Esophagus squamous epithelium (tissue), 5 donors: ENCODE measurements at regions not wholly inside any gene's neighbourhood (a gene's known extent, or its start where the extent isn't known, plus 50 kb on each side); places are given as distances from the start of the nearest gene placed in this dataset.
"Not testable (repeated sequence)": the region's sequence is repeated elsewhere in the genome, so short reads cannot be mapped to it uniquely, and the experiment has no call there.

Experiments used
- DNase-seq: peaks from one replicate; lab custom pipeline; 2025; lab: John Stamatoyannopoulos, UW
- H3K27ac ChIP-seq, 4 donors: fragments of 200-600 bp; sonication (generic); one replicate each; pipeline ENCODE4 v1.5.1; 2016 to 2019; ENCODE audit warnings: mild to moderate bottlenecking in 1 of 4
- H3K27me3 ChIP-seq, 4 donors: fragments of 200-600 bp; sonication (generic); 1 replicate in 3 of 4; 2 replicates in 1 of 4; pipeline versions ENCODE4 v1.5.1 to v1.6.0; 2017 to 2021; ENCODE audit warnings: antibody characterized with exemption in 1 of 4
- H3K36me3 ChIP-seq, 3 donors: fragments of 200-600 bp; sonication (generic); one replicate each; pipeline ENCODE4 v1.5.1; 2016 to 2019
- H3K4me1 ChIP-seq, 3 donors: fragments of 200-600 bp; sonication (generic); one replicate each; pipeline ENCODE4 v1.5.1; 2017 to 2019
- H3K4me3 ChIP-seq, 4 donors: fragments of 200-600 bp; sonication (generic); 1 replicate in 3 of 4; 2 replicates in 1 of 4; pipeline ENCODE4 v1.5.1; 2016 to 2019; ENCODE audit warnings: mild to moderate bottlenecking in 2 of 4, moderate library complexity in 1 of 4
- H3K9me3 ChIP-seq, 3 donors: fragments of 200-600 bp; sonication (generic); one replicate each; pipeline ENCODE4 v1.5.1; 2016 to 2019
- CTCF ChIP-seq, 6 experiments: fragments of 450-650 bp in 4 of 6; fragments of 200-600 bp in 2 of 6; sonication (generic) in 2 of 6; IDR thresholded peaks; one replicate each; pipeline ENCODE4 v1.5.1; 2016 to 2019; ENCODE audit warnings: antibody characterized with exemption in 6 of 6, mild to moderate bottlenecking in 4 of 6, moderate library complexity in 4 of 6
- POLR2A ChIP-seq, 4 donors: fragments of 450-650 bp; IDR thresholded peaks; one replicate each; pipeline ENCODE4 v1.6.1; 2017; ENCODE audit warnings: antibody characterized with exemption in 4 of 4, mild to moderate bottlenecking in 4 of 4, moderate library complexity in 3 of 4
- WGBS, 2 donors: methylation state at CpG; one replicate each; pipeline ENCODE4 v1.1.5; 2018; 5-methylcytosine and 5-hydroxymethylcytosine counted together
- intact Hi-C: fragments of 100-400 bp; cut with DNase I; formaldehyde crosslinking; loops from one replicate; pipeline ENCODE4 v1.15.0; 2022
- donor health status: DM: yes; HTN: yes; CAD: no.

GRCh38 chr13:81377921-81378320 lies 1037.0 kb upstream of the SPRY2 start:
- Histone ChIP-seq H3K4me3 (no peak overlapping the region), H3K36me3 (no peaks in the 10 kb centered on the region), H3K9me3 (peaks cover 0 to 2% (median 0%) of the 10 kb centered on the region in 3 donors), H3K27ac (no peak overlapping the region), H3K4me1 (no peaks in the 10 kb centered on the region), H3K27me3 (no peaks in the 10 kb centered on the region)
- intact Hi-C loops = no loop called here
- 90 to 100% methylated on average over 1 of the region's 1 CpG for WGBS, 2 donors
- no peak for TF ChIP-seq POLR2A (IDR thresholded peaks at IDR 0.05)
- DNase-seq = no peak

GRCh38 chr13:81375709-81376108 lies 1034.8 kb upstream of the SPRY2 start:
- no peak overlapping the region for H3K27ac ChIP-seq
- H3K4me3 ChIP-seq = no peak overlapping the region
- TF ChIP-seq CTCF (IDR thresholded peaks at IDR 0.05) (no peak), POLR2A (IDR thresholded peaks at IDR 0.05) (no peak)
- H3K4me1 ChIP-seq = no peaks in the 10 kb centered on the region
- 47 to 50% methylated on average over 1 of the region's 1 CpG for WGBS, 2 donors
- peaks cover 0 to 2% (median 0%) of the 10 kb centered on the region in 3 donors for H3K9me3 ChIP-seq
- no peak for DNase-seq
- no peaks in the 10 kb centered on the region for H3K36me3 ChIP-seq
- intact Hi-C loops = no loop called here
- H3K27me3 ChIP-seq = no peaks in the 10 kb centered on the region

- H3K36me3 ChIP-seq, DNase-seq, H3K4me1 ChIP-seq, H3K4me3 ChIP-seq, H3K27me3 ChIP-seq, intact Hi-C loops, H3K27ac ChIP-seq, H3K9me3 ChIP-seq: not testable (repeated sequence)
- no CpG with 5 or more reads among the region's 2 CpGs for WGBS, 2 donors
These were observed 1021.8 kb upstream of the SPRY2 start for GRCh38 chr13:81362711-81363110.

- TF ChIP-seq POLR2A (IDR thresholded peaks at IDR 0.05) (no peak), CTCF (IDR thresholded peaks at IDR 0.05) (no peak)
- Histone ChIP-seq H3K4me1 (no peaks in the 10 kb centered on the region), H3K9me3 (no peaks in the 10 kb centered on the region), H3K27me3 (no peaks in the 10 kb centered on the region), H3K27ac (no peak overlapping the region), H3K4me3 (no peak overlapping the region), H3K36me3 (no peaks in the 10 kb centered on the region)
- DNase-seq = no peak
- intact Hi-C loops = no loop called here
- WGBS, 2 donors = 33 to 44% methylated on average over 1 of the region's 1 CpG
These were observed 1009.1 kb upstream of the SPRY2 start for GRCh38 chr13:81350056-81350455.

GRCh38 chr13:81340118-81341069 lies 999.5 kb upstream of the SPRY2 start:
- H3K36me3 ChIP-seq, H3K4me3 ChIP-seq, H3K9me3 ChIP-seq, intact Hi-C loops, H3K4me1 ChIP-seq, DNase-seq, H3K27me3 ChIP-seq, H3K27ac ChIP-seq: not testable (repeated sequence)
- 93 to 100% methylated on average over 5 to 15 of the region's 36 CpGs for WGBS, 2 donors

GRCh38 chr13:81339666-81340065 lies 998.7 kb upstream of the SPRY2 start:
- H3K27ac ChIP-seq, H3K36me3 ChIP-seq, H3K4me3 ChIP-seq, intact Hi-C loops, H3K4me1 ChIP-seq, H3K9me3 ChIP-seq, DNase-seq, H3K27me3 ChIP-seq: not testable (repeated sequence)
- 91 to 100% methylated on average over 5 to 14 of the region's 14 CpGs for WGBS, 2 donors

- intact Hi-C loops = no loop called here
- no peak for TF ChIP-seq POLR2A (IDR thresholded peaks at IDR 0.05)
- TF ChIP-seq CTCF (IDR thresholded peaks at IDR 0.05) = no peak
- Histone ChIP-seq H3K36me3 (no peaks in the 10 kb centered on the region), H3K4me1 (no peaks in the 10 kb centered on the region), H3K9me3 (peaks cover 0 to 8% (median 0%) of the 10 kb centered on the region in 3 donors), H3K4me3 (no peak overlapping the region), H3K27ac (no peak overlapping the region), H3K27me3 (no peaks in the 10 kb centered on the region)
- no peak for DNase-seq
- WGBS, 2 donors = 71 to 74% methylated on average over 4 of the region's 4 CpGs
These were observed 993.6 kb upstream of the SPRY2 start for GRCh38 chr13:81334481-81334880.
